GM18870 (cell line): ENCODE measurements at regions not wholly inside any gene's neighbourhood (a gene's known extent, or its start where the extent isn't known, plus 50 kb on each side); places are given as distances from the start of the nearest gene placed in this dataset.
"Not testable (repeated sequence)": the region's sequence is repeated elsewhere in the genome, so short reads cannot be mapped to it uniquely, and the experiment has no call there.

ENCODE experiments used
- ATAC-seq: cut with Tn5 transposase; IDR thresholded peaks from one replicate; pipeline ENCODE4 v1.9.1; 2021; ENCODE audit warnings: moderate library complexity; ENCODE audit not compliant: unreplicated experiment

DNA sequence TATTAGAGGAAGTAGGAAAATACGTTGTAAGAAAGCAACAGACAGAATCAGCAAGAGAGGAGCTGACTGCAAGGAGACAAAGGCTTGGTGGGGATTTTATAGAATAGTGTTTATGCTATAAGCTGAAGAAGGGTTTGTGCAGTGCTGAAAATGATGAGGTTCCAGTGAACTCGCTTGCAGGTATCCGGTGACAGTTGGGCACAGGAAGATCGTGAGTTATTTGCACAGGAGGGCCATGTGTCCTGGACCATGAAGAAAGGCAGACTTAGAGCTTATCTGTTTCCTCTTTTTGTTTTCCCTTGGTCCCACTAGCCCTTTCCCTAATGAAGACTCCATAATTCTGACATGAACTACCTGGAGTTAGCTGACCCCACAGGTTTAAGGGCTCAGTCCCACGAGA lies 61.4 kb downstream of the NXNL2 start:
- ATAC-seq = no peak

DNA sequence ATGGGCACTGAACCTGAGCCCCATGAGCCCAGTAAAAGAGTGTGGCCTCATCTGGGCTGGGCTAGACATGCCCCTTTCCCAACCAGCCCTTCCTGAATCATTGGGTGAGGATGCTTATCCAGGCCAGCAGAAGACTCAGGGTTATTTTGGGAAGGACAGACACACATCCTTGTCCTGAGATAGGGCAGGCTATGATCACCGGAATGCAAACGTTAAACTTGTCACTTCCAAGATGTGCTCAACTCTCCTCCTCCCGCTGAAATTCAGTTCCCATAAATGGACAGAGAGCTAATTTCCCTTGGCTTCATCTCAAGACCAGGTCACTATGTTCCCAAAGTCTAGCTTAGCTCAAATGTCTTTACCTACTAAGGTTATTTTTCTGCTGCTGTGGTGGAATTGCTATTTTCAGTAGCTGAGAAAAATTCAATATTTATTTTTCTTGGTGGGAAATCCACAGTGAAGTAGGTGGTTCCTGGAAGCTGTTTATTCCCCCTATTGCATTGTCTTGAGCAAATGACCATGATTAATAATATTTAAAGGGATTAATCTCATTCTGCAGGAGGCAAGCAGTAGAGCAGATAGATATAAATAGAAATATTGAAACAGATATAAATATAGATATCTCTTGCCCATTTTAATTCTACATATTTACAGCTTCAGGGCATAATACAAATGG lies 70.0 kb downstream of the NXNL2 start:
- ATAC-seq = no peak

DNA sequence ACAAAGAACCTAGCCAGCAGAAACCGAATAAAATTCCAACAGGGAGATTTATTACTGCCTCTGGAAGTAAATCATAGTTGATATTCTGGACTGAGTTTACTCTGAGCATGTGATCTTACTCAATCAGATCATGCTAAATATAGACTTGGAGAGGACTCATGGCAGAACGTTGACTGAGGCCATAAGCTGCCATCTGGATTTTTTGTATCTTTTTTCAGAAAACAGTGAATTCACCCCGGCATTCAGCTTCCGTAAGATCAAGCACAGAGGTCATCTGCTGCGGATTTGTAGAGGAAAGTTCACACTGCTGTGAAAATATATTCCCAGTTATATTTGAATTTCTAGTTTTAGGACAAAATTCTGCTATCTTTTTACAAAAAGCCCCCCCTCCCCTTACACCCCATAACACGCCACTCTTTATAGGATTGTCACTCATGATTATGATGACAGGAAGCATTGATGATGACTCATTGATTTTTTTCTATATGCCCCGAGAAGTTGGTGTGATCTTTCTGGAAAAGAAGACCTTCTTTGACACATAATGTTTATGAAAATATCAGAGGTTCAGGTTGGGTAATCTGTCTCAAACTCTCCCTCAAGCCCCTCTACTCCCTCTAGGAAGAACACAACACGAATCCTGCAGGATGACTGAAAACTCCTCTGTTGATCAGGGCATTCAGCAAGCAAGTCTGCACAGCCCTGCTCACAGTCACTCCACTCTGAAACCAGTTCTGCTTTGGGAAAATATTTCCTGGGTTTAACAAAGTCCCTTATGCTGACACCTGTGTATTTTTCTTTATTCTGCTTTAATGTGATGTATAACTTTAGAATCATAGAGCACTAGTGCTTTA lies 70.8 kb downstream of the NXNL2 start:
- ATAC-seq = no peak

DNA sequence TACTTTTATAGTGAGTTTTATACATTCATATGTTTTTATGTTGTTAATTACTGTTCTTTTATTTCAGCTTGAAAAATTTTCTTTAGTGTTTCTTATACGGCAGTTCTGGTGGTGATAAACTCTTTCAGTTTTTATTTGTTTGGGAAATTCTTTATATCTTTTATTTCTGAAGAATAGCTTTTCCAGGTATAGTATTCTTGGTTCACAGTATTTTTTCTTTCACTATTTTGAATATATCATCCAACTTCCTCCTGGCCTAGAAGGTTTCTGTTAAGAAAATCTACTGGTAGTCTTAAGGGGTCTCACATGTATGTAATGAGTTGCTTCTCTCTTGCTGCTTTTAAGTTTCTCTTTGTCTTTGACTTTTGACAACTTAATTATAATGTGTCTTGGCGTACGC lies 79.4 kb downstream of the NXNL2 start:
- no peak for ATAC-seq

DNA sequence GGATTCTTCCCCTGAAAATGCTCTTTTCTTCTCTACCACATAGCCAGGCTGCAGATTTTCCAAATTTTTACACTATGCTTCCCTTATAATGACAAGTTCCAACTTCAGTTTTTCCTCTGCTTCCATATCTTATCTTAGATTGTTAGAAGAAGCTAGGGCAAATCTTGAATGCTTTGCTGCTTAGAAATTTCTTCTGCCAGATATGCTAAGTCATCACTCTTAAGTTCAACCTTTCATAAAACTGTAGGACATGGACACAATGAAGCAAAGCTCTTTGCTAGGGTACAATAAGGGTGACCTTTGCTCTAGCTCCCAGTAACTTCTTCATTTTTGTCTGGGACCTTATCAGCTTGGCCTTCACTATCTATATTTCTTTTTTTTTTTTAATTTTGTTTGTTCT lies 88.7 kb downstream of the NXNL2 start:
- ATAC-seq = no peak

DNA sequence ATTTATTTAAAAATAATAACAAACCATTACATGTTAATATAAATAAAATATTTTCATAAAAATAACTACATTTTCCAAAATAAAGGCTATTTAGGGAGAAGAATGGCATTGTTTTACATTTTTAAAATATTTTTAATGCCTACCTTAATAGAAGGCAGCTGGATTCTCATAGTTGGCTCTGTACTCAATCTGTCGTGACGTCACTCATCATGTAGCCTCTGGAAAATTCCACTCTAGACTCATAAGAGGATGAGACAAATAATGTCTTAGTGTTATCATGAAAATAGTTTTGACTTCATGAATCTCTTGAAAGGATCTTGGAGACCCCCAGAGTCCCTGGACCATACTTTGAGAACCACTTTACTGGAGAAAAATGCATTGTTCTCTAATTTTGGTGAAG lies 93.1 kb downstream of the NXNL2 start:
- ATAC-seq = no peak

DNA sequence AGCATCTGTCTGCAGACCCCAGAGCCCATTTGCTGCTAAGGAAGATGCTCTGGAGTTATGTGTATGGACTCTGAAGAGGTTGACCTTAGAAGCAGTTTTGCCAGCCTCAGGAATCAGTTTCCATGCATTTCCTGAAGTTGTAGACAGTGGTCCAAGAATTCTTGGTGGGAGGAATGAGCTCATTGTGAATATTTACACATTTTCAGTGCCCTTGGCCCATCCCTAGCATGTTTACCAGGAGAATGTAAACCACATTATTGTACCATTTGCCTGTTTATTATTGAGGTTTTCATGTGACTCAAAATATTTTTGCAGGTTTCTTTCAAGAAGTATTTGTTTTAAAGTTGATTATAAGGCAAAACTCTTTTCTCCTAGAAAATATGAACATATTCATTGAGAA lies 93.8 kb downstream of the NXNL2 start:
- ATAC-seq = no peak

DNA sequence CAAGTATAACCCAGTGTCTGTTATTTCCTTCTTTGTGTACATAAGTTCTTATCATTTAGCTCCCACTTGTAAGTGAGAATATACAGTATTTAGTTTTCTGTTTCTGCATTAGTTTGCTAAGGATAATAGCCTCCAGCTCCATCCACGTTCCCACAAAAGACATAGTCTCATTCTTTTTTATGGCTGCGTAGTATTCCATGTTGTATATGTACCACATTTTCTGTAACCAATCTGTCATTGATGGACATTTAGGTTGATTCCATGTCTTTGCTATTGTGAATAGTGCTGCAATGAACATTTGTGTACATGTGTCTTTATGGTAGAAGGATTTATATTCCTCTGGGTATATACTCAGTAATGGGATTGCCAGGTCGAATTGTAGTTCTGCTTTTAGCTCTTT lies 95.6 kb downstream of the NXNL2 start:
- not testable (repeated sequence) for ATAC-seq

DNA sequence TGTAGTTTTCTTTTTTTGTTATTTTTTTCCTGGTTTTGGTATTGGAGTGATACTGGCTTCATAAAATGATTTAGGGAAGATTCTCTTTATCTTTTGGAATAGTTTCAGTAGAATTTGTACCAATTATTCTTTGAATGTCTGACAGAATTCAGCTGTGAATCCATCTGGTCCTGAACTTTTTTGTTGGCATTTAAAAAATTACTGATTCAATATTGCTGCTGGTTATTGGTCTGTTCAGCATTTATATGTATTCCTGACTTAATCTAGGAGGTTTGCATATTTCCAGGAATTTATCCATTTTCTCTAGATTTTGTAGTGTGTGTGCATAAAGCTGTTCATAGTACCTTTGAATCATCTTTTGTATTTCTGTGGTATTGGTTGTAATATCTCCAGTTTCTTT lies 100.2 kb downstream of the NXNL2 start:
- no peak for ATAC-seq

DNA sequence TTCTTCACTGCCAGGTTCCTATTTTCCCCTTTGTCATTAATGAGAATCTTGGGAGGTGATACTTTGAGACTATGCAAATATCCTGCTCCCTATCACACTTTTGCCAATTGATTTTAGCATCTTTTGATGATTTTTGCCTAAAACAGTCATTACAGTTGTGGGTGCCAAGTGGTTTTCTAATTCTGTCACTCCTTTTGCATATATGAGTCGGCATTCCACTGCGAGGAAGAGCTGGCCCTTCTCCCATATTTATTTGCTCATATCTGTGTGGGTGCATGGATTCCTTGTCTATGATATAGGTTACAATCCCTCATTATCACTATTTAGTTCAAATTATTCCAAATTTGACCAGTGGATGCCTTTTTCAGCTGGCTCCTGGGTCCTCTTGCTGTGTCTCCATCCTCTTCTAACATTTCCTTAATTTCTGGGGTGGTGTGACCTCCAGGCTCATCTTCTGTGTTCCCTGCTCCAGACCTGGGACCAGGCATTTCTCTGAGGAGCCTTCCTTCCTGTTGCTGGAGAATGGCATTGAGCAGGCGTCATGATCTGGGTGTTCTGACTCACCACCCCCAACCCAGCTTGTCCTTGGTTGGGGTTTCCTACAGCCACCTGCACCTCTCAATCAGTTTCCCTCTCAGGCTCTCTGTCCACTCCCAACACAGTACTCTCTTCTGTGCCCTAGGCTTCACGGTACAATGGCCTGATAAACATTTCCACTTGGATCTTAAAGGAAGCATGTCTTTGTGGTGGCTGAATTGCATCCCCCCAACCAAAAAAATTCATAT lies 106.7 kb downstream of the NXNL2 start:
- ATAC-seq = no peak

DNA sequence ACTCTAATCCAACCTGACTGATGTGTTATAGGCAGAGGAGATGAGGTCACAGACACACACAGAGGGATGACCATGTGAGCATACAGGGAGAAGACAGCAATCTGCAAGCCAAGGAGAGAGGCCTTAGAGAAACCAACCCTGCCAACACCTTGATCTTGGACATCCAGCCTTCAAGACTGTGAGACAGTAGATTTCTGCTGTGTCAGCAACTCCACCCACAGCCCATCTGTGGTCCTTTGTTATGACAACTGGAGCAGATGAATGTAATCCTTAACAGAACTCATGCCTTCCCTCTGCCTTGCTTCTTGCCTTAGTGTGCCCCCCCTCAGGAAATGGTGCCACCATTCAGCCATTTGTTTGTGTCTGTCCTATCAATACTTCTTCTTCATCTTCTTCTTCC lies 107.4 kb downstream of the NXNL2 start:
- no peak for ATAC-seq

DNA sequence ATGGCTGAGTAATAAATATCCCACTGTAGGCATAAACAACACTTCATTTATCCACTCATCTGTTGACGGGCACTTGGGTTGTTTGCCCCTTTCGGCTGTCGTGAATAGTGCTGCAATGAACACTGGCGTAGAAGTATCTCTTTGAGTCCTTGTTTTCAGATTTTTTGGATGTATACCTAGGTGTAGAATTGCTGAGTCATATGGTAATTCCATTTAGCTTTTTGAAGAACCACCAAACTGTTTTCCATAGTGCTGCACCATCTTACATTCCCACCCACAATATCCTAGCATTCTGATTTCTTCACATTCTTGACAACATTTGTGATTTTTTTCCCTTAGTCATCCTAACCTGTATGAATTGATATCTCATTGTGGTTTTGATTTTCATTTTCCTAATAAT lies 109.0 kb downstream of the NXNL2 start:
- no peak for ATAC-seq

DNA sequence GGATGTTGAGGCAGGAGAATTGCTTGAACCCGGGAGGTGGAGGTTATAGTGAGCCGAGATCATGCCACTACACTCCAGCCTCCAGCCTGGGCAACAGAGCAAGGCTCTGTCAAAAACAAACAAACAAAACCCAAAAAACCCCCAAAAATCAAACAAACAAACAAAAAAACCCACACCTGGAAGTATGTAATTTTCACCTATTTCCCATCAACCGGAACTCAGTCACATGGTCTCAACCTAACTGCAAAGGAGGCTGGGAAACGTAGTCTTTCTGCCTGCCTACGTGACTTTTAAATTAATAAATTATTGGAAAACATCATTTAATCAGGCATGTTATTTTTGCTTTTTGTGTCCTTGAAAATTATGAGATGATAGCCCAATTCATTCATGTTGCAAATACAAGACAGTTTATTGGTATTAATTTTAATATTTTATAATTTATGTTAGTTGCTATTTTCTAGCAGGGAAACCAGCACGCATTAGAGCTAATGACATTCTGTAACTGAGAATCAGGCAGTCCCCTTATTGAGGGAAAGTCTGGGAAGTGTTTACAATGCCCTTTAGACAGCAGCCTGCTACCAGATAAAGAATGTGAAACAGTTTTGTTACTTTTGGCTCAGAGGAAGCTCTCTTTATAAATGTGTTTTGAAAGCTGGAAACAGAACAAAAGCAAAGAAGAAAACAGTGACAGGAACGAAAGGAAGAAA lies 110.3 kb downstream of the NXNL2 start:
- no peak for ATAC-seq

DNA sequence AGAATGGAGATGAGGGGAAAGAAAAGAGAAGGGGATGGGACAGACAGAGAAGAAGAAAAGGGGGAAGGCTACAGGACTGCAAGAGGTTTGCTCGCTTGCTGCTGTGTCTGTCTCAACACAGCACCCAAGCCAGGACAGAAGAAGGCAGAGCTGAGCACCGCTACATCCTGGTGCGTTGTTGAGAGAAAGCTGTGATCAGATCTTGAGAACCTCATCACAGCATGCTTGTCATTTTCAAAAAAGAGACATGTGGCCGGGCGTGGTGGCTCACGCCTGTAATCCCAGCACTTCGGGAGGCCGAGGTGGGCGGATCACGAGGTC lies 110.9 kb downstream of the NXNL2 start:
- ATAC-seq = no peak

DNA sequence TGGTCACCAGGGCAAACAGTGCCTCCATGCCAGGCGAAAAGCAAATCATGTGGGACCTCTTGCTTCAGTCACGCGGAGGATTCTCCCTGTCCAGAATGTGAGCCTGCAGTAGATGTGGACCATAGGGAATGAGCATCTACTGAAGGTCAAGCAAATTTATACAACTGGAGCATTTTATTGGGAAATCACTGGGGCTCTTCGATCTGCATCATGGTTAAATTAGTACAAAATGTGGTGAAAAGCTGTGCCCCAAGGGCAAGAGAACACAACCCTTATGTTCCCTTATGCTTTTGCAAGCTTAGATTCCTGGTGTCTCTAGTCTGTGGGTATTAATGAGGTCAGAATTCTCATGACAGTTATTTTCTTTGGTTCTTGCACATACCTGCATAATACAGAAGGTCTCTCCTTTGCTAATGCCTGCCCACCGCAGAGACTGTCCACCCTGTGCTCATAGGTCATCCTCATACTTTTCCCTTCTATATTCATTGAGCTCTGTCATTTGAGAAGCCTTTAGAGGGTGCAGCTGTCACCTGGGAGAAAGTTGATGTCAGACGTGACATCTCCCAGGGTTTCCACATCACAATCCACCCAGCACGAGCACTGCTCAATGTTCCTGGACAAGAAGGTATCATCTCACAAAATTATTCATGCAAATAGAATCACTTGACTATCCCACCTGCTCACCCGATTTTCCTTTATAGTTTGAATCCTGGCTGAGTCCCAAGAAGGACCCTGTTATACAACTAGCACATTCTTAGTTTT lies 111.7 kb downstream of the NXNL2 start:
- no peak for ATAC-seq

DNA sequence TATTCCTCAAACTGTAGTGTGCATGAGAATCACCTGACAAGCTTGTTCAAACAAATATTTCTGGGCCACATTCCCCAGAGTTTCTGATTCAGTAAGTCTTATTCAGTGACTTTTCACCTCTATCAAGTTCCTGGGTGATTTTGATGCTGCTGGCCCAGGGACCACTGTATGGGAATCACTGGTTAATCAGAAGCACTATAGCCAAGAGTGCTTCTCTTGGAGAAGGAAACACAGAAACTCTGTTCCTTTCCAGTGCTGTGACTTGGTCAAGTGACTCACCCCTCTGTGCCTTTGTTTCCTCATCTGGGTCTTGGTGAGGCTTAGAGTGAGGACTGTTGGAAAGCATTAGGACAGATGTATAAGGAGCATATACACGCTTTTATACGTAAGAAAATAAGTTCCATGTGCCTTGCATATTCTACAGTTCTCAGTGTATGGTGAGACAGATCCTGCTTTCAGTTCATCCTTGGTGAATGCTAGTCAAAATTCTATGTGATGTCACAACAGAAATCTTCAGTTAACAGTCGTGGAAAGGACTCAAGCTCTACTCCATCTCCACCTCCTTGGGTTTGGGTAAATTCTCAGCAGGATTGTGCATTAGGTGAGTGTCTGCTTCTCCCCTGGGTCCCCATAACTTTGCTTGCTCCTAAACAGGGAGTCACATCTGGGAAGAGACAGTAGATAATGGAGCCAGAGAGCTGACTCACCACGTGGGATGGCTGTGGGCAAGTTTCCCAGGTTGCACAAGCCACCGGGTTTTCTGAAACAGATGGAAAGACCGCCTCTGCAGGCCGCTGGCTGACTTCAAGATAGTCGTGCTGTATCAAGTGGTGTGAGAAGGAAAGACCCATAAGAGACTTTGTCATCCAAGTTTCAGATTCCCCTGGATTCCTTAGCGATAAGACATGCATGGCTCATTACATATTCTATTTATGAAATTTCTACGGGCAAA lies 117.0 kb downstream of the NXNL2 start:
- ATAC-seq = no peak

DNA sequence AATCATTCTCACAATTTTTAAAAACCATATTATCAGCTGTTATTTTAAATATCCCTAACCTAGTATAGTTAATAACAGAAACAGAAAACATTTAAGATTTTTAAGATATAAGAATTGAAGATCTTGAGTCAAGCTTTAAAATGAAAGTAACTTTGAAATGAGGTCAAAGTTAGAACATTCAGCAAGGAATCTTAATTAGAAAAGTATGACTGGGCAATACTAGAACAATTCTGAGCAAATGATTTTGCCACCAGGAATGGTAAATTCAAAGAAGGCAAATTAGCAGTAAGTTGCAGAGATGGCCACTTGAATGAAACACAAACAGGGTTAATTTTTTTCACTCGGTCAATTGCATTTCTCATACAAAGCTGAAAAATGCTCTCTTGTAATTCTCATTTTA lies 117.9 kb downstream of the NXNL2 start:
- no peak for ATAC-seq

DNA sequence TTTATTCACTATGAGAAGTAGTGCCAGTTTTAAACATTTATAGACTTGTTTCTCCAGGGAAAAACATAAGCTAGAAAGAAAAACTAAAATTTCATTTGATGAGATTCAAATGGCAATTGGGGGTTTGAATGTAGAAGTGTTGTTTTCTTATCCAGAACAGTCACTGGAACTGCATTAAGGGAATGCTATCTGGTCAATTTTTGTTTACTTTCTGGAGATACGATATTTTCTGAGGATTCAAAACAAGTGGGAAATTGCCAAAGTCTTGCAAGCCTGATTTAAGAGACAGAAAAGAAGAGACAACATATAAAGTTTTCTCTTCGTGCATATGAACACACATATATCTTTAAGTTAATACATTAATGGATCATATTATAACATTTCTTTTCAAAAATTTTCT lies 118.4 kb downstream of the NXNL2 start:
- ATAC-seq = no peak

DNA sequence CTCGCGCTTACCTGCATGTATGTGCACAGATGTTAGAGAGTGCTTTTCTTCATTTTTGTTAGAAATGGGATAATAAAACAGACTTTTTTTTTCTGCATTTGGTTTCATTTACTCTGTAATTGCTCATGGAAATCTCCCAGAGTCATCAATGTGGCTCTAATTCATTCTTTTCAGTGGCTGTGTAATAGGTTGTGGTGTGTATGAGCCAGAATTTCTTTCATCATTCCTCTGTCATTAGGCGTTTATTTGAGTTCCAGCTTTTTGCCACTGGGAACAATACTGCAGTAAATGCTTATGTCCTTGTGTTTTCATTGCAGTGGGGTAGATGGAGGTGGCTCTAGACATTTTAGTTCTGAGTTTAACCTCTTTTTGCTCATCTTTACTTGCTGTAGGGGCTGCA lies 118.9 kb downstream of the NXNL2 start:
- ATAC-seq = no peak

DNA sequence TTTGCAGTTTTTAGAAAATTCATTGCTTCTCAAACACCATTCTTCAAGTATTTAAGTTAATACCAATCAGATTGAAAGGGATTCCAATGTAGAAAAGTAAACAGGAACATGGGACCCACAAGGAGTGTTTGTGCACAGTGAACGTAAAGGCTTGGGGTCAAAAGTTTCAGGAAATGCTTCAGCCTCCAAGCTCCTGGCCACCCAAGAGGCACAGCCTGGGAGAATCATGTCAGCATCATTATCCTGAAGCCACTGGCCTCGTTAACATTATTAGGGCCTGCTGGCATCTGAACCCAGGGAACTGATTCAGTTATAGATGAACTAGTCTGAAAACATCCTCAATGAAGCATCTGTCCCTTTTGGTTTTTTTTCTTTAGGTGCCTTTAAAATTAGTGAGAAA lies 122.9 kb downstream of the NXNL2 start:
- ATAC-seq = no peak
